ENCODE measurements at regions not wholly inside any gene's neighbourhood (a gene's known extent, or its start where the extent isn't known, plus 50 kb on each side); places are given as distances from the start of the nearest gene placed in this dataset.
"Not testable (repeated sequence)": the region's sequence is repeated elsewhere in the genome, so short reads cannot be mapped to it uniquely, and the experiment has no call there.

DNA sequence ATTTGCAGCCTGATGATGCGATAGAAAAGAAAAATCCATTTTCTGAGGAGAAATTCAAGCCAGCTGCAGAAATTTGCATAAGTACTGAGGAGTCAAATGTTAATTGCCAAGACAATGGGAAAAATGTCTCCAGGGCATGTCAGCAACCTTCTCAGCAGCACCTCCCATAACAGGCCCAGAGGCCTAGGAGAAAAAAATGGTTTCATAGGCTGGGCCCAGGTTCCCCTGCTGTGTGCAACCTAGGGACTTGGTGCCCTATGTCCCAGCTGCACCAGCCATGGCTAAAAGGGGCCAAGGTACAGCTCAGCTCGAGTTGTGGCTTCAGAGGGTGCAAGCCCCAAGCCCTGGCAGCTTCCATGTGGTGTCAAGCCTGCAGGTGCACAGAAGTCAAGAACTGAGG lies 144.8 kb upstream of the PRKD1 start:
- not testable (repeated sequence) for DNase-seq

DNA sequence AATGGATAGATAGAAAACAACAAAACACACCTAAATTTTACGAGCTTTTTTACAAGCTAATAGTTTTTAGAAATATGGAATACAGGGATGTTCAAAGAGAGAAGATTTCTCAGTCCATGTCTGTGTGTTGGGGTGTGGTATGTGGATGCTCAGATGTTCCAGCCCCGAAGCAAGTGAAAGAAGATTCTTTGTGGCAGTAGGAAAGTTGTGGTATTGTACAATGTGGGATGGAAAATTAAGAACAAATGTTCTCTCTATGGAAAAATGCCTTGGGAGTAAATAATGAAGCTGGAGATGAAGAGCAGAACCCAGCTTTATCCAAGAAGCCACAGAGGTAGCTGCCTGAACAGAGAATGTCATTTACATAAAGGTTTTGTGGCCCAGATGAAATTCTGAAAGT lies 150.3 kb upstream of the PRKD1 start:
- no peak for DNase-seq

GRCh38 chr14:30078811-30079402 lies 151.3 kb upstream of the PRKD1 start:
- DNase-seq, result no peak

DNA sequence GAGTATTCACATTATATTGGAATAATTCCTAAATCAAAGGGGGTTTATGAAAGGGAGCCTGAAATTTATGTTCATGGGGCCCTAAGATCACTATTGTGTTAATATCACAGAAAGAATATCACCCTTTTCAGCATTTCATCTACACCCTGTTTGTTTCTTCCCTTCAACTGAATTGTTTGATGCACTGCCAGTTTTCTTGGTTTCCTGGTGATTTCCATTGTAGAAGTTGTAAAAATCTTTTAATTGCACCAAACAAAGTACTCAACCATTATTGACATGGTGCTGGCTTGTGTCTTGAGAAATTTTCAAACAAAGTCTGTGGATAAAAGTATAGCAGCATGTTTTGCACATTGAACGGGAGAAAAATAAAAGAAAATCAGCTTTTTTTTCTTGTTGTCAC lies 154.8 kb upstream of the PRKD1 start:
- DNase-seq, result no peak

DNA sequence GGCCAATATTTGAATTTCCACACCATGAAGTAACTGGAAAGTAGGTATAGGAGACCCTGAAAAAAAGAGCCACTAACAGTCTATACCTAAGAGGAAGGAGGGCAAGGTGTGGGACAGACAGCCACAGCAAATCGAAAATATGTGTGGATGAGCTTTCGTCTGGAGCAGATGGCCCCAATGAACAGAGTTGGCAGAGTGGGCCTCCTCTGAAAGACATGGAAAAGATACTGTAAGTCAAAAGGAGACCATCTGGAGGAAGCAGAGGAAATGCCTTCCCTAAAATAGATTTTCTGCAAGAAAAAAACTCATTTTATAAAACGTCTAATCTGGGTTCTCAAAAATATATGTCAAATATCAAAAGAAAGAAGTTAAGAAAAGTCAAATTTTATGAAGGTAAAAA lies 157.2 kb upstream of the PRKD1 start:
- no peak for DNase-seq

DNA sequence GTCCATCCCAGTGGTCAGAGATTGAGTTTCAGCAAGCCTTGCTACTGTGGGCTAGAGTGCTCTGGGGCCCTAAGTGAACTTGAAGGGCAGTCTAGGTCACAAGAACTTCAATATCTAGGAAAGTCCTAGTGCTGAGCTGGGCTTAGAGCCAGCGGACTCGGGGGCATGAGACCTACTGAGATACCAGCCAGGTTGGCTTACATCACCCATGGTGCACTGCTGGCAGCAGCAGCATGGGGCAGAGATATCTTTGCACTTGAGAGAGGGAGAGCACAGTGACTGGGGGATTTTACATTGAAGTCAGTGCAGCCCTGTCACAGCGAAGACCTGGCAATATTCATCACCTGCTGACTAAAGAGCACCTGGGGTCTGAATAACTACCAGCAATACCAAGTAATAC lies 158.3 kb upstream of the PRKD1 start:
- no peak for DNase-seq

GRCh38 chr14:30088620-30089019 lies 161.0 kb upstream of the PRKD1 start:
- DNase-seq, result no peak

DNA sequence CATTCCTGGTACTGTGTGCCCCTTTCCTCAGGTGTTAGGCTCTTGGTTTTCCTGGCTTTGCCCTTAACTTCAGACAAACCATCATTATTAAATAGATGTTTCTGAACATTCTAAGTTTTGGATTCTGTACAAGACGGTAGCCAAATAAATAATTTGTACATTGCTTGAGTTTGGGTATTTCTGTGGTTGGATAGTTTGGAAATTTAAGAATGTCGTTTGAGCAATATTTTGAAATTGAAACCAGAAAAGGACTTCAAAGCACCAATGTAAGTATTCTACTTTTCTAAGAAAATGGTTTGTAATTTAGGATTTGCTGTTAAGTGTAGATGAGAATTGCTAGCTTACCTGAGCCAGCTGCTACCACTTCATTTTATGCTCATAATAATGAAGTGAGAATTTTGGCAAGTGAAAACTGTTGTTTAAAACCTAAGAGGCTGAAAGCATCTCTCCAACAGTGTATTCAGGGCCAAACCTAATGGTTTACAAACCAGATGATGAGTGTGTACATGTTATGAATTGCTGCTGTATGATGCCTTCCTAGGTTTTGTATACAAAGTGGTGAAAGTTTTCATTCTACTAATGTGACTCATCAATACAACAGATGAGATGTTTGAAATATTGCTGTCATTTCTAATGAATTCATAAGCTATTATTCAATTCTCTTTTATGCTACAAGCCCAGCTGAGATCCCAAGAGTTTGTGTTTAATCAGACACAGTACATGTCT lies 181.5 kb upstream of the PRKD1 start:
- DNase-seq, result no peak

- no peak for DNase-seq
These were observed 186.4 kb upstream of the PRKD1 start for GRCh38 chr14:30114051-30114450.

DNA sequence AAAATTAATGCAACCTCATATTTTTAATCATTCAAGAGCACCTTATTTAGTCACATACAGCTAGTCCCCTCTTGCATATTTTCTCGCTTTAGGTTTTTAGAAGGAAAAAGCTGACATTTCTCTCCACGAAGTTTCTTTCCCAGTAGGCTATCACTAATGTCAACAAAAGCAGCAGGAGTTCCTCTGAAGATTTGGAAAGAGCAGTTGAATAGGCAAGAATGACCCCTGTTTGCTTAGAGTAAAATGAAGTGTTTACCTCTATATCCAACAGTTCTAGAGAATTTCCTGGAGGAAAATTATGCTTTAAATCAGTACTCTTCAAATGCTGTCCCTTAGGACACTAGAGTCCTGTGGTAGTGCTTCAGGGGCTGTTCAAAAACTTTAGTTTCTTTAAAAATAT lies 188.1 kb upstream of the PRKD1 start:
- DNase-seq, result no peak

- no peak for DNase-seq
These were observed 191.5 kb upstream of the PRKD1 start for GRCh38 chr14:30118992-30119640.

- DNase-seq, result no peak
These were observed 197.8 kb upstream of the PRKD1 start for GRCh38 chr14:30125322-30125979.

DNA sequence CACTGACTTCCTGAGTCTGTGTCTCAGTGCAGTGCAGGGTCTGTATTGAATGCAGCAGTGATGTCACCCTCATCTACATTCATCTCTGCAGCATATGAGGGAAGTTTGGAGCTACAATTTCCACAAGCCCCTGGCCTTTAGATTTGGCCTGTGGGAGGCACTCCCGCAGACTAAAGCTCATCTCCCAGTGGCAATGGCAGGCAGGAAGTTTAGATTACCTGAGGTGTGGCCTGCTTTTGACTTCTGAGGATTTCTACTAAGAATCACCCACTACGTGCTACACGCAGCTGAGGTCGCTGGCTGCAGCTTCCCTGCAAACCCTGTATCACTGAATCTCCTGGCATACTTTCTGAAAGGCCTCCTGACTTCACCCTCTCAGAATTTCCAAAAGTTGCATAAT lies 202.2 kb upstream of the PRKD1 start:
- DNase-seq, result no peak

GRCh38 chr14:30131581-30132097 lies 204.0 kb upstream of the PRKD1 start:
- no peak for DNase-seq

GRCh38 chr14:30132196-30132595 lies 204.5 kb upstream of the PRKD1 start:
- DNase-seq, result no peak

DNA sequence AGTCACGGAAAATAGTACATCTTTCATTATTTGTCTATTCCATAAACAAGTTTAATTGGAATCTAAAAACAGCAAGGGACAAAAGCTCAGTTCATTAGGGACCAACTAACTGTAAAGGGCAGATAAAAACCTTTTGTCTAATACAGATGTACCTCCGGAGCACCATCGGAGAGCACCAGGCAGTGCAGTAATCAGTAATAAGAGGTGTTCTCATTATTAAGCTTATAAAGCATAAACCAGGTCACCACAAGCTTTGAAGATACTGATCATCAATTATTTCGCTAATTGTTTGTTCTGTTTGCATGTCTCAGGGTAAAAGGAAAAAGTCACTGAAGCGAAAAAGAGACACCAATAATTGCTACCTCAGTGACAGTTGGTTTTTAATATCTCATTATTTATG lies 207.3 kb upstream of the PRKD1 start:
- no peak for DNase-seq

GRCh38 chr14:30138567-30138966 lies 210.9 kb upstream of the PRKD1 start:
- no peak for DNase-seq

DNA sequence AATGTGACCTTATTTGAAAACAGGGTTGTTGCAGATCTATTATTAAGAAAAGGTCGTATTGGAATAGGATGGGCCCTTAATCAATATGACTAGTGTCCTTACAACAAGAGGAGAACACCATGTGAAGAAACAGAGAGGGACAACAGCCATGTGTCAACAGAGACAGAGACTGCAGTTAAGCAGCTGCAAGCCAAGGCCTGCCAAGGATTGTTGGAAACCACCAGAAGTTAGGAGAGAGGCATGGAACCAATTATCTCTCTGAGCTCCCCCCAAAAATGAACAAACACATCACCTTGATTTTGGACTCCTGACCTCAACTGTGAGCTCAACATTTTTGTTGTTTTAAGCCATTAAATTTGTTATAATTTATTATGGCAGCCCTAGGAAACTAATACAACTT lies 214.6 kb upstream of the PRKD1 start:
- no peak for DNase-seq

- no peak for DNase-seq
These were observed 216.0 kb upstream of the PRKD1 start for GRCh38 chr14:30143627-30144026.

DNA sequence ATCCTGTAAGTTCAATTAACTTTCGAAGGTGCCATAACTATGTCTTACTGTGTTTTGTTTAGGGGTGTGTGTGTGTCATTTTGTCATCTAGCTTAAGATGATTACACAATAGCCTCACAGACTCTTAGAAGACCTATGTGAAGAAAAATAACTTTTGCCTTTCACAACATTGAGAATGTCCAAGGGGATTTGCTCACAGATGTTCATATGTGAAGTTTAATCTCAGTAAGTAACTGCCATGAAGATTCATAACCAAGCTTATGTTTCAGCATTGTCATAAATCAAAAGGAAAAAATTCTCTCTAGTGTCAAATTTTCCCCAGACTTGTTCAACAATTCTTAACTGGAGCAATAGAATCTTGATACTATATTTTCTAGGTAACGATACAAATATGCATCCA lies 226.1 kb upstream of the PRKD1 start:
- DNase-seq, result no peak

DNA sequence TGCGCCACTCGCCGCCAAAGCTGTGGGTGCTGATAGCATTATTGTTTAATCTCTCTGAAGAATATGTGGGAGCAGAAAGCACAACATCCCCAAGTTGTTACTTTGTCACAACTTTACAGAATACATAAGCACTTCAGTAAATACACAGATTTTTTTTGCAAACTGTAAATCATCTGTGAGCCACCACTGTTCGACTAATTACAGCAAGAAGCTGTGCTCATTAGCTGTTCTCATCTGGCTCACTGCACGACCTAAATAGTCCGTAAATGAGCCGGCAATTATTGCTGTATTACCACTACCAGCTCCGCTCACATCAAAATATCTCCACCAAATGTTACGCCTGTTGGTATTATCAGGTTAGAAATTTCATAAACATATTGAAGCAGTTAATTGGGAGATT lies 228.9 kb upstream of the PRKD1 start:
- DNase-seq, result no peak

DNA sequence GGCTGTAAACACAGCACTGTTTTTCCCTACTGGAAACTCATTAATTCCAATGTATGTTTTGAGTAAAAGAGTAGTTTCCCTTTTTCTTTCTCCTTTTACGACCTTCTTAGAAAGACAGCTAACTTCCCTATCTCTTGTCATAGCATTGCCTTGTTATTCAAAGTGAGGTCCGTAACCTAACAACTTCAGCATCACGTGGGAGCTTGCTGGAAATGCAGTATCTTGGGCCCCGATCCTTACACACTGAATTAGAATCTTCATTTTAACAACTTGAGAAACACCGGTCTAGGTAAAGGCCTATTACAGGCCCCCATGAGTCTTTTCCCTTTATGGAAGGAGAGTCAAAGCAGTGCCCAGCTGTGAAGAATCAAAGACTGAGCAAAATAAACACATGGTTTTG lies 230.7 kb upstream of the PRKD1 start:
- no peak for DNase-seq

GRCh38 chr14:30159374-30159773 lies 231.7 kb upstream of the PRKD1 start:
- DNase-seq, result no peak

DNA sequence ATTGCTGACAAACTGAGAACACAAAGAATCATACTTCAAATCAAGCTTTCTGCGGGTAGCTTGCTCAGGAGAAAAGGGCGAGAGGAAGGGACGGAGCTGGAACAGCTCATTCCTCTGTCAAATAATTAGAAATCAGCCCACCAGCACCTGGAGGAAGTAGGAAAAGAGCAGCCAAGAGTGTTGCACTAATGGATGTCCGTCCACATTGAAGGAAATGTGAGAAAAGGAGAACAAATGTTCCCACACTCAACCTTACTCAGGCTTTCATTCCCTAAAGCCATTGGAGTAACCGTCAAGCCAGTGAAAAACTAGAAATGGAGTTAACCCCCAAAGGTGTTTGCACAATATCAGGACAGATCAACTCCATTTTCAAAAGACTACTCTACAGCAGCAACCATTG lies 233.0 kb upstream of the PRKD1 start:
- no peak for DNase-seq

Measured in right hindlimb (tissue), 1 donor.